HepG2 (cell line): ENCODE measurements at regions not wholly inside any gene's neighbourhood (a gene's known extent, or its start where the extent isn't known, plus 50 kb on each side); places are given as distances from the start of the nearest gene placed in this dataset.

ENCODE experiments used
- ATAC-seq: fragments of 200-7000 bp; cut with Tn5 transposase; 3 replicates; pipeline ENCODE4 v1.9.1; 2020; ENCODE audit warnings: mild to moderate bottlenecking, moderate library complexity
- BruUV-seq: library from RNA; stranded (reverse); fragments of 400-500 nt; replicated peaks from 2 replicates; lab custom pipeline; 2021; lab: Mats Ljungman, UMichigan
- CTCF ChIA-PET: fragments of 300-600 bp; formaldehyde crosslinking; extraction: SDS; loops from one replicate; lab custom pipeline; 2021; ENCODE audit warnings: low total read pairs, inconsistent platforms, low intra/inter-chr PET ratio; lab: Yijun Ruan, JAX
- POLR2A ChIA-PET: fragments of 350-600 bp; sonication (Branson Sonifier 250); formaldehyde crosslinking; loops from one replicate; lab custom pipeline; 2020; ENCODE audit warnings: antibody characterized with exemption, inconsistent platforms; lab: Yijun Ruan, JAX
- DNase-seq: peaks from one replicate; pipeline ENCODE4 v3.0.0-alpha.2; 2015; ENCODE audit warnings: low spot score
- FAIRE-seq: peaks from 3 replicates; lab custom pipeline; 2011; peaks lifted over from hg19 to GRCh38; lab: Jason Lieb, UNC
- H2AFZ ChIP-seq: one replicate; pipeline ENCODE4 v1.6.1; 2011; ENCODE audit warnings: low read length, inconsistent platforms
- H3K27ac ChIP-seq: fragments of 300-600 bp; 3 replicates; pipeline ENCODE4 v1.8.0; 2011; ENCODE audit warnings: mixed run types, mild to moderate bottlenecking, mixed read lengths, low read length, inconsistent platforms; ENCODE audit not compliant: insufficient read depth; ENCODE audit errors: extremely low read length
- H3K27me3 ChIP-seq, 2 experiments: fragments of 200-600 bp in 1 of 2; 2 replicates in 1 of 2; 3 replicates in 1 of 2; pipeline versions ENCODE4 v1.6.0 to v1.8.0; 2011; ENCODE audit warnings: low read length in 2 of 2, mild to moderate bottlenecking in 2 of 2, moderate library complexity in 2 of 2, inconsistent platforms in 1 of 2; ENCODE audit not compliant: insufficient read depth in 2 of 2, control insufficient read depth in 1 of 2
- H3K36me3 ChIP-seq, 2 experiments: fragments of 200-600 bp in 1 of 2; replicated peaks in 1 of 2; 2 replicates in 1 of 2; 3 replicates in 1 of 2; pipeline versions ENCODE4 v1.5.1 to v1.8.0; 2011; ENCODE audit warnings: low read length in 2 of 2, inconsistent platforms in 1 of 2; ENCODE audit not compliant: insufficient read depth in 2 of 2, control insufficient read depth in 1 of 2
- H3K4me1 ChIP-seq: 2 replicates; pipeline ENCODE4 v1.5.1; 2012; ENCODE audit warnings: low read length, inconsistent platforms; ENCODE audit not compliant: insufficient read depth
- H3K4me2 ChIP-seq: 2 replicates; pipeline ENCODE4 v1.6.0; 2011; ENCODE audit warnings: low read depth, low read length, inconsistent platforms
- H3K4me3 ChIP-seq, 3 experiments: fragments of 200-600 bp in 1 of 3; sonication (generic), shearing (Covaris generic) in 1 of 3; replicated peaks in 1 of 3; 2 replicates each; pipeline ENCODE4 v1.5.1; 2011 to 2016; ENCODE audit warnings: low read length in 3 of 3, inconsistent platforms in 2 of 3, low read depth in 2 of 3, mild to moderate bottlenecking in 2 of 3, control low read depth in 1 of 3, mixed read lengths in 1 of 3; ENCODE audit not compliant: insufficient read depth in 1 of 3
- H3K79me2 ChIP-seq: one replicate; pipeline ENCODE4 v1.6.1; 2011; ENCODE audit warnings: low read length, inconsistent platforms; ENCODE audit not compliant: insufficient read depth
- H3K9ac ChIP-seq: 2 replicates; pipeline ENCODE4 v1.6.0; 2011; ENCODE audit warnings: mild to moderate bottlenecking, low read depth, low read length, inconsistent platforms; ENCODE audit not compliant: insufficient read depth
- H3K9me3 ChIP-seq: 2 replicates; pipeline ENCODE4 v1.5.1; 2012; ENCODE audit warnings: mild to moderate bottlenecking, low read length
- H4K20me1 ChIP-seq: 2 replicates; pipeline ENCODE4 v1.6.0; 2011; ENCODE audit warnings: inconsistent platforms, mild to moderate bottlenecking, low read length, moderate library complexity; ENCODE audit not compliant: insufficient read depth
- AHR ChIP-seq: IDR thresholded peaks from 2 replicates; pipeline ENCODE4 v1.6.1; 2018; ENCODE audit warnings: missing genetic modification reagents, missing compliant biosample characterization
- CBX2 ChIP-seq, 2 experiments: fragments of 200-600 bp in 1 of 2; sonication (generic); formaldehyde crosslinking in 1 of 2; IDR thresholded peaks; 2 replicates each; pipeline versions ENCODE4 v1.7.0 to v1.8.1; 2018 to 2022; ENCODE audit warnings: low read depth in 2 of 2, low read length in 1 of 2, mild to moderate bottlenecking in 1 of 2, missing genetic modification reagents in 1 of 2
- HMGXB4 ChIP-seq, 2 experiments: sonication (generic) in 1 of 2; formaldehyde crosslinking in 1 of 2; IDR thresholded peaks; 2 replicates each; pipeline versions ENCODE4 v1.4.0 to v1.6.1; 2018 to 2020; ENCODE audit warnings: missing genetic modification reagents in 2 of 2, borderline replicate concordance in 1 of 2, low read depth in 1 of 2, mild to moderate bottlenecking in 1 of 2, missing biosample characterization in 1 of 2
- MNT ChIP-seq: fragments of 450-650 bp; IDR thresholded peaks from 2 replicates; pipeline ENCODE4 v1.6.1; 2016
- NFKB2 ChIP-seq: sonication (generic); formaldehyde crosslinking; IDR thresholded peaks from 2 replicates; pipeline ENCODE4 v1.4.0; 2020; ENCODE audit warnings: missing genetic modification reagents, borderline replicate concordance
- PLRG1 ChIP-seq: fragments of 450-650 bp; conservative IDR thresholded peaks from 2 replicates; pipeline ENCODE4 v1.6.1; 2016
- SUZ12 ChIP-seq: fragments of 150-350 bp; IDR thresholded peaks from 2 replicates; pipeline ENCODE4 v1.6.1; 2014; ENCODE audit warnings: low read depth, low read length
- THRA ChIP-seq: sonication (generic); formaldehyde crosslinking; IDR thresholded peaks from 2 replicates; pipeline ENCODE4 v1.4.0; 2020; ENCODE audit warnings: missing genetic modification reagents, borderline replicate concordance
- ZEB1 ChIP-seq: IDR thresholded peaks from 2 replicates; pipeline ENCODE4 v1.6.1; 2012; ENCODE audit warnings: mild to moderate bottlenecking, low read depth, inconsistent platforms; ENCODE audit not compliant: insufficient replicate concordance
- ZFX ChIP-seq: sonication (generic); formaldehyde crosslinking; IDR thresholded peaks from 2 replicates; pipeline ENCODE4 v1.4.0; 2020; ENCODE audit warnings: mild to moderate bottlenecking, low read depth, missing genetic modification reagents, moderate library complexity
- ZNF282 ChIP-seq: fragments of 450-650 bp; IDR thresholded peaks from 2 replicates; pipeline ENCODE4 v1.6.1; 2018; ENCODE audit not compliant: partially characterized antibody
- ZNF580 ChIP-seq: IDR thresholded peaks from 2 replicates; pipeline ENCODE4 v1.6.1; 2016; ENCODE audit warnings: low read depth, borderline replicate concordance
- ZNF710 ChIP-seq: sonication (generic); formaldehyde crosslinking; IDR thresholded peaks from 2 replicates; pipeline ENCODE4 v1.5.0; 2020; ENCODE audit warnings: mild to moderate bottlenecking, missing genetic modification reagents, borderline replicate concordance
- ZNF761 ChIP-seq: sonication (generic); formaldehyde crosslinking; conservative IDR thresholded peaks from 2 replicates; pipeline ENCODE4 v1.4.0; 2020; ENCODE audit warnings: mild to moderate bottlenecking, missing genetic modification reagents
- ZNF792 ChIP-seq: IDR thresholded peaks from 2 replicates; pipeline ENCODE4 v1.6.1; 2016
- WGBS: methylation state at CpG from one replicate; pipeline ENCODE4 v1.1.6; 2017; ENCODE audit warnings: low lambda C conversion rate; 5-methylcytosine and 5-hydroxymethylcytosine counted together
- in situ Hi-C: cut with HindIII; loops from 2 replicates; pipeline ENCODE4 v1.10.0; 2017; ENCODE audit warnings: low pct_unique_long_range_greater_than_20kb; ENCODE audit not compliant: extremely low pct_ligation_motif_present
- intact Hi-C: fragments of 100-400 bp; cut with micrococcal nuclease; formaldehyde crosslinking; loops from one replicate; pipeline ENCODE4 v1.10.0; 2022; ENCODE audit not compliant: unreplicated experiment

- TF ChIP-seq HMGXB4 (CRISPR knock-in tag; IDR thresholded peaks at IDR 0.05; ENCODE audit: borderline replicate concordance in 1 of 2, low read depth in 1 of 2) (no peak), ZNF761 (no peak), AHR (CRISPR knock-in tag) (no peak), MNT (no peak), SUZ12 (no peak)
These were observed 152.0 kb downstream of the SLC16A9 start (continued) for GRCh38 chr10:59557642-59558041.

GRCh38 chr10:59557052-59557451 lies 152.6 kb downstream of the SLC16A9 start:
- POLR2A ChIA-PET = no interaction called here
- no TSS peak for BruUV-seq
- TF ChIP-seq ZNF580 (CRISPR knock-in tag) (no peak), PLRG1 (no peak), ZNF792 (CRISPR knock-in tag) (no peak), ZFX (CRISPR knock-in tag) (no peak), CBX2 (IDR thresholded peaks at IDR 0.05; ENCODE audit: low read depth, low read length) (no peak), CBX2 (CRISPR knock-in tag; IDR thresholded peaks at IDR 0.05; ENCODE audit: low read depth) (no peak), ZEB1 (no peak), ZNF282 (no peak), THRA (CRISPR knock-in tag) (no peak), ZNF710 (CRISPR knock-in tag) (no peak), NFKB2 (CRISPR knock-in tag) (no peak)

More at GRCh38 chr10:59557052-59557451, 152.6 kb downstream of the SLC16A9 start:
- WGBS = 0% methylated on average over 1 of the region's 1 CpG
- Histone ChIP-seq H2AFZ (no peak overlapping the region), H3K4me3 (no peak overlapping the region), H3K4me1 (no peaks in the 10 kb centered on the region), H3K36me3 (no peaks in the 10 kb centered on the region), H3K79me2 (no peaks in the 10 kb centered on the region), H4K20me1 (no peaks in the 10 kb centered on the region), H3K4me2 (no peak overlapping the region), H3K27ac (no peak overlapping the region), H3K9me3 (no peaks in the 10 kb centered on the region), H3K27me3 (no peaks in the 10 kb centered on the region), H3K9ac (no peak overlapping the region)
- in situ Hi-C loops (no loop called here), intact Hi-C loops (no loop called here)
- CTCF ChIA-PET = no interaction called here
- DNase-seq (no peak), FAIRE-seq (no peak), ATAC-seq (no peak)
